ENCODE measurements at regions not wholly inside any gene's neighbourhood (a gene's known extent, or its start where the extent isn't known, plus 50 kb on each side); places are given as distances from the start of the nearest gene placed in this dataset.
A peak's percentile ranks its signal among the peaks of the same experiment; 100 is the strongest.

DNA sequence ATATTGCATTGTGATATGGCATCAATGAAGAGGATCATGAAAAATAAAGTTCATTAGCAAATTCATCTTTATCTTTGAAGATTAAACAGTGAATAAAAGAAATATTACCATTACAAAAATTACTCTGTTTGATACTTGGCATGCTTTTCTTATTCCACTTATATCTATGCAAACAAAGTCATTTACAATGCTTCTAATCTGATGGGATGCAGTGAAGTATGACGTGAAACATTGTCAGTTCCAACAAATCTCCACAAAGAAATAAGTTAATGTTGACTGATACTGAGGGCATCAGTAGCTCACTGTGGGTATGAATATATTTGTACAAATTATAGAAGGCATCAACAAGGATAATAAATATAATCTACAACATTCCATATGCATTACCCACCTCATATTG lies 672.8 kb upstream of the POT1 start:
- in situ Hi-C loops (cut with MboI; ENCODE audit: low pct_unique_long_range_greater_than_20kb, low sequenced_read_pairs, unreplicated experiment), result no loop called here
- TF ChIP-seq, protein P1, sequence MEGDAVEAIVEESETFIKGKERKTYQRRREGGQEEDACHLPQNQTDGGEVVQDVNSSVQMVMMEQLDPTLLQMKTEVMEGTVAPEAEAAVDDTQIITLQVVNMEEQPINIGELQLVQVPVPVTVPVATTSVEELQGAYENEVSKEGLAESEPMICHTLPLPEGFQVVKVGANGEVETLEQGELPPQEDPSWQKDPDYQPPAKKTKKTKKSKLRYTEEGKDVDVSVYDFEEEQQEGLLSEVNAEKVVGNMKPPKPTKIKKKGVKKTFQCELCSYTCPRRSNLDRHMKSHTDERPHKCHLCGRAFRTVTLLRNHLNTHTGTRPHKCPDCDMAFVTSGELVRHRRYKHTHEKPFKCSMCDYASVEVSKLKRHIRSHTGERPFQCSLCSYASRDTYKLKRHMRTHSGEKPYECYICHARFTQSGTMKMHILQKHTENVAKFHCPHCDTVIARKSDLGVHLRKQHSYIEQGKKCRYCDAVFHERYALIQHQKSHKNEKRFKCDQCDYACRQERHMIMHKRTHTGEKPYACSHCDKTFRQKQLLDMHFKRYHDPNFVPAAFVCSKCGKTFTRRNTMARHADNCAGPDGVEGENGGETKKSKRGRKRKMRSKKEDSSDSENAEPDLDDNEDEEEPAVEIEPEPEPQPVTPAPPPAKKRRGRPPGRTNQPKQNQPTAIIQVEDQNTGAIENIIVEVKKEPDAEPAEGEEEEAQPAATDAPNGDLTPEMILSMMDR (IDR thresholded peaks at IDR 0.05; ENCODE audit: extremely low read depth, insufficient read depth, missing control alignments), result no peak
- DNase-seq (ENCODE audit: low spot score), result no peak

DNA sequence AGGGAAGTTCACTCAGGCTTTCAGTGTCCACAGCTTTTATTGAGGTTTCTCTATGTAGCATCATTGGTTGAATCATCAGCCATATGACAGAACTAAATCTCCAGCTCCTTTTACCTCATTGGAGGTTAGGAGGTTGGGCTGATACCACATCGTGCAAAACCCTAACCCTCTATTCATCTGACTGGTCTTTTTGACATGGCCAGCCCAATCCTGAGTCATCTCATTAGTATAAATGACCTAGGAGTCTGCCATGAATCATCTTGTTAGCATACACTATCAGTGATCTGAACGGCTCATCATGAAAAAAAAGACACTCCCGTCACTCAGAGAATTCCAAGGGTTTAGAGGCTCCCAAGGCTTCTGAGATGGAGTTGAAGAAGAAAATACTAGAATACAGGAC lies 669.8 kb upstream of the POT1 start:
- in situ Hi-C loops (cut with MboI; ENCODE audit: low pct_unique_long_range_greater_than_20kb, low sequenced_read_pairs, unreplicated experiment), result no loop called here
- TF ChIP-seq, protein P1 (IDR thresholded peaks at IDR 0.05; ENCODE audit: extremely low read depth, insufficient read depth, missing control alignments), result no peak
- DNase-seq (ENCODE audit: low spot score), result no peak

DNA sequence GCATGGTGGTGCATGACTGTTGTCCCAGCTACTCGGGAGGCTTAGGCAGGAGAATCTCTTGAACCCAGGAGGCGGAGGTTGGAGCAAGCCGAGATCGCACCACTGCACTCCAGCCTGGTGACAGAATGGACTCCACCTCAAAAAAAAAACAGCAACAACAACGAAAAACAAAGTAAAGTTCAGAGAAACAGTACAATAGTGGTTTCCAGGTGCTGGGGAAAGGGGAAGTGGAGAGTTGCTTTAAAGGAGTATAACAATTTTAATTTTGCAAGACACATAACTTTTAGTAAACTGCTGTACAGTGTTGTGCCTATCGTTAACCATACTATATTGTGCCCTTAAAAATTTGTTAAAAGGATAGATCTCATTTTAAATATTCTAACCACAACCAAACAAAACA lies 662.7 kb upstream of the POT1 start:
- DNase-seq (ENCODE audit: low spot score), result no peak
- in situ Hi-C loops (cut with MboI; ENCODE audit: low pct_unique_long_range_greater_than_20kb, low sequenced_read_pairs, unreplicated experiment), result no loop called here
- TF ChIP-seq, protein P1 (IDR thresholded peaks at IDR 0.05; ENCODE audit: extremely low read depth, insufficient read depth, missing control alignments), result no peak

DNA sequence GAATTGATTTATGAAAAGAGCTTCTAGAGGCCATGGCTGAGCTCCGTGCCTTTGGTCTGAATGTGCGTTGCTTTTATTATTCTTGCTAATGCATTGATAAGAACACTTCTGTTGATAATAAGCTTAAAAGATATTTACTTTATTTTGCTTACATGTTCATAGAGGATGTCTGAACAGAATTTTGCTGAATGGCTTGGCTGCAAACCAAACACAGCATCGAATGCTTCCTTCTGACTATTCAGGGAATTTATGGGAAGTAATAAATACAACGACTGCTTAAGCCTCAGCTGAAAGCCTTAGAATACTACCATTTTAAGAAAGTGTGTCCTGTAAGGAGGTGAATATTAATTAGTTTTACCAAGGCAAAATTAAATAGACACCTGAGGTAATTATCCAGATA lies 643.5 kb upstream of the POT1 start:
- in situ Hi-C loops (cut with MboI; ENCODE audit: low pct_unique_long_range_greater_than_20kb, low sequenced_read_pairs, unreplicated experiment), result no loop called here
- TF ChIP-seq, protein P1 (IDR thresholded peaks at IDR 0.05; ENCODE audit: extremely low read depth, insufficient read depth, missing control alignments), result no peak

DNA sequence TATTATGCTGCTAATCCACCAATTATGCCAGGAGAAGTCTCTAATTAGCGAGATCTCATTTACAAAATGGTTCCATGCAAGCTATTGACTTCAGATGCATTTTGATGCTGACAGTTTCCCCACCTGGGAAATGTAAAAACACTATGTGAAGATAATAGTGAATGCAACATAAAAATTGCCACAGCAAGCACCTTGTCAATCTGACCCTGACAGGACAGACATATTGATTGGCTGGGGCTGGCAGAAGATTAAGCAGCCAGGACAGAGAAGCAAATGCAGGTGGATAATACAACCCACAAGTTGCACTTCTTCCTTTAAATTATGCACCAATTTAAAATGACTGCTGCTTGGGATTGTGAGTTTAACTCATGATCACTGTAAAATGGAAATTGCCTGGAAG lies 642.8 kb upstream of the POT1 start:
- in situ Hi-C loops (cut with MboI; ENCODE audit: low pct_unique_long_range_greater_than_20kb, low sequenced_read_pairs, unreplicated experiment), result no loop called here
- TF ChIP-seq, protein P1 (IDR thresholded peaks at IDR 0.05; ENCODE audit: extremely low read depth, insufficient read depth, missing control alignments), result no peak
- no peak for DNase-seq (ENCODE audit: low spot score)

More for the DNA sequence above, 643.5 kb upstream of the POT1 start:
- no peak for DNase-seq (ENCODE audit: low spot score)

DNA sequence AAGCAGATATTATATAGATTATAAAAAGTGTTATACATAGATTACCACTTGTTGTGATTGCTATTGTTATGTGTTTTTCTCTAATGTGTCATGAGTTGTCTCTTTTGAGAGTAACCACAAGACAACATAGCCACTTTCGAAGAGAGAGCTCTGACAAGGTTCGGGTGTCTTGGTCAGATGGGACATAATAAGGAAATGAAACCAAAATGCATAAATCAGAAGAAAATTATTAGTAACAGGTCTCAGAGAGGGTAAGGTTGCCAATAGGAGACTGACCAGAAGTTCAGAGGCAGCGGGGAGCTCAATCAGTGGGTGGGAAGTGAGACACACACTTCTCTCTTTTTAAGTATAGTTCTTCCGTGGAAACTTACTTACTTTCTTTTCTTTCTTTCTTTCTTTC lies 639.2 kb upstream of the POT1 start:
- TF ChIP-seq, protein P1 (IDR thresholded peaks at IDR 0.05; ENCODE audit: extremely low read depth, insufficient read depth, missing control alignments), result no peak
- DNase-seq (ENCODE audit: low spot score), result peak; percentile 14
- in situ Hi-C loops (cut with MboI; ENCODE audit: low pct_unique_long_range_greater_than_20kb, low sequenced_read_pairs, unreplicated experiment), result no loop called here

DNA sequence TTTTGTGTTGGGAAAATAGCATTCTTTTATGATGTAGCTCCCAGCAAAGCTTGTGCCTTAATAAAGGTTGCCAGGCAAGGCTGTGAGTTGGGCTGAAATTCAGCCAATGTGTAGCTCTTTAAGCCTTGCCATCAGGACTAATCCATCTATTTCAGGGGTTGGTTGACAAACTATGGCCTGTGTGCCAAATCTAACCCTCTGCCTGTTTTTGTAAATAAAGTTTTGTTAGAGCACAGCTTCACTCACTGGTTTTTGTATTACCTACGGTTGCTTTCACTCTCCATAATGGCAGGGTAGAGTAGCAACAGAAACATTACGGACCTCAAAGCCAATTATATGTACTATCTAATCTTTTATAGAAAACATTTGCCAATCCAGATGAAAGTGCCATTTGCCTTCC lies 638.1 kb upstream of the POT1 start:
- in situ Hi-C loops (cut with MboI; ENCODE audit: low pct_unique_long_range_greater_than_20kb, low sequenced_read_pairs, unreplicated experiment), result no loop called here
- TF ChIP-seq, protein P1 (IDR thresholded peaks at IDR 0.05; ENCODE audit: extremely low read depth, insufficient read depth, missing control alignments), result no peak
- no peak for DNase-seq (ENCODE audit: low spot score)
